ENCODE measurements at regions not wholly inside any gene's neighbourhood (a gene's known extent, or its start where the extent isn't known, plus 50 kb on each side); places are given as distances from the start of the nearest gene placed in this dataset.

DNA sequence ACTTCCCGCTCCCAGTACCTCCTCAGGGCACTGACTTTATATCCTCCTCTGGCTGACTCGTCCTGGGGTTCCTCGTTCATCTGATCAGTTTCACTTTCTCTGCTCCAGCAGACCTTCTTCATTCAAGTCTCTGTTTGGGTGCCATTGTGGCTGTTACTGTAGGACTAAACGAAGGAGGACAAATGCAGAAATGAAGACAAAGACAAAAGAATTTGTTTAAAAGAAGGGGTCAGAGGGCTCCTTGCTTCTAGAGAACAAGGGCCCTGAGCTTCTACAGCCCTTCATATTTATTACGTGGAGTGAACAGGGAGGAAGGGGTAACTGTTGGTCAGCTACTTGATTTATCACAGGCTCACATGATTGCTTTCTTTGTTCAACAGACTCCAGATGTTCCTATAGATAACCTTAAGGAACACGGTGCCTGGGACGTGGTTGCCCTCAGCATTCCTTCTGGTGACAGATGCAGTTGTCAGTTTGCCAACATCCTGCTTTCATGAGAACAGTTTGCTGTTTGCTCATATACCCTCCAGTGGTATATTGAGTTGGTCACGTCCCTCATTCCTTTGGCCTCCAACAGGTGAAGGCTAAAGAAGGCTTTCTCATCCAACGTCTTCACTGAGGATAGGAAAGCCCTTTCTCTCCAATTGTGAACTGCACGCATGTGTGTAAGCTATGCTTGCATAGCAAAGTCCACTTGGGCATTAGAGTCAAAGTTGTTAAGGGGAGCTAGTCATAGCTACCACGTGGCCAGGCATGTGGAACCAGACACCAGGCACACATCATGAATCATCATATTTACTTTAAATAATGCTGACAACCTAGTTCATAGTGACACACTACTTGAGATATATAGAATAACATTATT lies 69.1 kb upstream of the BTN3A2 start:
- no peak for DNase-seq

- no peak for DNase-seq
Observed at GRCh38 chr6:26296556-26296856, 68.5 kb upstream of the BTN3A2 start.

DNA sequence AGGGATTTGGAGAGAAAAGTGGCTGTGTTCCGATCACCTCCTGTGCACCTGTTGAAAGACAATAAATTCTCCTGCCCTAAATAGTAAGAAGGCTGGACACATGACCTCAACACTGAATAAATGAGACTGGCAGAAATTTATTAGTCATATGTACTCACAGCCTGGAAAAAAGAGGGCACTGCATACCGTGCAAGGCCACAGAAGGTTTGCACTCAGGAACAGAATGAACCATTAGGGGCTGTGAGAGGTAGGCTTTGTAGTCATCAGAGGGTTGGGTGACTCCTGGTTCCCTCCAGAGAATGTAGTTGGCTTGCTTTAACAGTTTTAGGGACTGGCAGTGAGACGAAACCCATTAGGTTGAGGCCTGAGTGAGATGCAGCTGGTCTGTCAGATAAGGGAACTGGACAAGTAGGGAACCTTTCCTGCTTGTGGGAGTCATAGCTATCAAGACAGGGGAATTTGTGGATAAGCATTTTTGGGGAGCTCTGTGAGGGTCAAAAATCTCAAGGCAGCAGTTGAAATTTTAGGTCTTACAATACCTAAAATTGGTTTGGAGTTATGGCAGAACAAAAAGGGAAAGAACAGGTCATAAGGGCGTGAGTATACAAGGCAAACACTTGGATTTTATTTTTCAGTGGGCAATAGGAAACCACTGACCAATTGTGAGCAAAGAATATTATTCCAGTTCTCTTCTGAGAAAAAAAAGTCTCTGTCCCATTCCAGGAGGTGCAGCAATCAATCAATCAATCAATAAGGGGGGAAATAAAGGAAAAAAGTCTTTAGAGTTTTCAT lies 67.9 kb upstream of the BTN3A2 start:
- DNase-seq = no peak

- no peak for DNase-seq
Observed at GRCh38 chr6:26299286-26300042, 65.5 kb upstream of the BTN3A2 start.

DNA sequence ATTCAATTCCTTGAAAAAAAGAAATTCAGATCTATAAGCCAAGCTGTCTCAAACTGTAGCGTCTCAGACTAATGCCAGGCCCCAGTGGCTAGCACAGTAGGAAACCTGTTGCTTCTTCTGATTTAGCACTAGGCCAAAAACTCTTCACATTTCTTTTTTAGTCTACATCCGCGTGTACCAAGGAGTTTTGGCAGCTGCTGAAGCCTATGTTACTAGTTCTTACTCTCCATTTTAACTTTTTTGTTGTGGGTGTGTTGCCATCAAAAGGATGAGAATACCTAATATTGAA lies 65.0 kb upstream of the BTN3A2 start:
- DNase-seq = no peak

- DNase-seq = no peak
Observed at GRCh38 chr6:26300359-26300758, 64.6 kb upstream of the BTN3A2 start.

DNA sequence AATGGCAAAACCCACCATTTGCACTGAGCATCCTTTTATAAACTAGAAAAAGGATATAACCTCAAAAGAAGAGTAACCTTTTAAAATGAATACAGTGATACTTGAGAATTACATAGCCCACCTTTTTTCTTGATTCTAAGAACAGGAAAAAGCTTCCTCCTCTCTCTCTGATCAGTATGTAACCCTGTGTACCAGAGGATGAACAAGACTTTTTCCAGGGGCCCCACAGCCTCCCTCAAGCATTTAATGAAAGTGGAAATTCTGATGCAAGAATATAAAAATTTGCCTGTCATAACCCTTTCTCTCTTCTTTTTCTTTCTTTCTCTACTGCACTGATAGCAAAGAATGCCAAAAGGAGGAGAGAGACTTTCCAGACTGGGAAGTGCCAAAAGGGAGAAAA lies 64.2 kb upstream of the BTN3A2 start:
- no peak for DNase-seq

- DNase-seq = no peak
Observed at GRCh38 chr6:26301638-26302037, 63.4 kb upstream of the BTN3A2 start.

DNA sequence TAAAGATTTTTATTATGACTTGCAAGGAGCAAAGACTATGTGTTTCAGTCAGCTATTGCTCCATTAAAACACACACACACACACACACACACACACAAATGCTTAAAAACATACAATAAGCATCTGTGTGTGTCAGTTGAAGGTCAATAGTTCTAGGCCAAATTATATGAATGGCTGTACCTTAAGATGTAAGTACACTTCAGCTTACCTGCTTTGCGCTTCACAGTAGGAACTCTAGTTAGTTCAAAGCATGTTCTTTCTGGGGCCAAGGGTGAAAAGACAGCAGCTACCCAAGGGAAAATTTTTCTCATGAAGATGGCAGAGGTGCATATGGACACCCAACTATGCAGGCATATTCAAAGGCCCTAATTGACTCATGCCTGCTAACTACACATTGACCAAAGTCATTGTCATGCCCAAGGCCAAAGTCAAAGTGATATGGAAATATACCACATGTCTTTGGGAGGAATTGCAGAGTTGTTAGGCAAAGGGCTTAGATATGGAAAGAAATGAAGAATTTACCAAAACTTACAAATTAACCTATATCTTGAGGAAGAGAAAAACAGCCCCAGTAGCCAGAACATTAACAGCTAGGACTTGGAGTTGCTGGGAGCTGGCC lies 61.9 kb upstream of the BTN3A2 start:
- no peak for DNase-seq

GRCh38 chr6:26304213-26304796 lies 60.7 kb upstream of the BTN3A2 start:
- DNase-seq = no peak

DNA sequence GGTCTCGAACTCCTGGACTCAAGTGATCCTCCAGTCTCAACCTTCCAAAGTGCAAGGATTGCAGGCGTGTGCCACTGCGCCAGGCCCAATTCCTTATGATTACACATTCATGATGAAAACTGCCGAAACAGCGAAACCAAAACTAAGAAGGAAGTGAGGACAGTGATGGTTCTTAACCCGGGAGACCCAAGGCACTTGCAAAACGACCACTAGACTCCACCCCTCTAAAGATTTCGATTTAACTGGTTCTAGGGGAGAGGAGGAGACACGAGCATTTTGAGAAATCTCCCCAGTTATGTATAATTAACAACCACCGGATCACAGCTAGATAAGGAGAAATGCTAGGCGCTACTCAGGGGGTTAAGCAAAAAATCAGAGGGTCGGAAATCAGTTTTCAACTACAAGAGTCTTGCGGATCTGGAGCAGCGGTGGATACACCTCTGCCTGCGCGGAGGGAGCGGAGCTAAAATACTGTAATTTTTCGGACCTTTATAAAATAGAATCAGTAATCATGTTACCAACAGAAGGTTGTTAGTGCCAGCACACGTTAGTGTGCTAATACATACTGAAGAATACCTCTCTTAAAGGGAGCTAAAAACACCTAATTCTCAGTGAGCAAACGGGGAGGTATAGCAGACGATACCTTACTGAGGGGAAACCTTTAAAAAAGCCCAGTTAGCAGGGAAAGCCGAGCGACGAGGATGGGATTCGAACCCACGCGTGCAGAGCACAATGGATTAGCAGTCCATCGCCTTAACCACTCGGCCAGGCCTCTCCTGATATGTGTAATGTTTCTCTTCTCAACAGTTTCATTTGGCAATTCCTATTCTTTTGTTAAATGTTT lies 60.0 kb upstream of the BTN3A2 start:
- DNase-seq = no peak

DNA sequence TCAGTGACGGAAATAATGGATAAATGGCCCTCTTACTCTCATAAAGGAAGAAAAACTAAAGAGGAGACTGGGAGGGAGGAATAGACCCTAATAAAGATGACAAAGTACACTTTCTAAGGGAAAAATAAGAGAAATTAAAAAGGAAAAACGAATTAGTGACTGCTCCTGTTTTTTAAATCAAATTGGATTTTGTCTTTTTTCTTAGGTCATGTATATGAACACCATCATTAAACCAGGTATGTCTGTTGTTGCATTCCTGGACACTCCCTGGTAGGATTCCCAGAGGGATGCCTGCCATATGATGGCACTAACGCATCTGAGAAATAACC lies 59.4 kb upstream of the BTN3A2 start:
- no peak for DNase-seq

DNA sequence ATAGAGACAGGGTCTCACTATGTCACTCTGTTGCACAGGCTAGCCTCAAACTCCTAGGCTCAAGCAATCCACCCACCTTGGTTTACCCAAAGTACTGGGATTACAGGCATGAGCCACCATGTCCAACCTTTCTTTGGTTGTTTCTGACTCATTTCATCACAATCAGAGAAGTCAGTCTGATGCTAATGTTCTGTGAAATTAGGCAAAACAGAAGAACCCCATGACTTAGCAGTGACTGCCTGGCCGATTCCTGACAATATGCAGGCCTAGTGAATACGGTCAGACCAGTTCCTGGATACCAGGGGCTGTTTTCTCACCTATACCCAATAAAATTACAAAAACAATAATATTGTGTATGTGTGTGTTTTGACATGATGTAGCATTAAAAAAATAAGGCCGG lies 58.8 kb upstream of the BTN3A2 start:
- DNase-seq = no peak

GRCh38 chr6:26307850-26308249 lies 57.1 kb upstream of the BTN3A2 start:
- no peak for DNase-seq

DNA sequence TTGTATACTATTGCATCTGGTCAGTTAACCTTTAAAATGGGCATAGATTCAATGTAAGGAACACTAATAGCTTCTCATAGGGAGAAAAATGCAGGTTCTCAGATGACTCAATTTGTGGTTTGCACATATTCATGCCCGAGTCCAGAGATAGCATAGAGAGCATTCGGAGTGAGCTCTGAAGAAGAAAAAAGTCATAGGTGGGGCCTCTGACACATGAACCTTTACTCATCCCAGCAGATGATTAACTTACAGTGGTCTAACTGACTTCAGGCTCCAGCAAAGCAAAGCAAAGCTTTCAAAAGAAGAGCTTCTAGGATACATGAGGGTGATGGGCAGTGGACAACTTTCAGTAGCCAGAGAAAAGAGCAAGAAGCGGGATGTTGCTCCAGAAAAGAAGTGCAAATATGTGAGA lies 55.3 kb upstream of the BTN3A2 start:
- DNase-seq = no peak

DNA sequence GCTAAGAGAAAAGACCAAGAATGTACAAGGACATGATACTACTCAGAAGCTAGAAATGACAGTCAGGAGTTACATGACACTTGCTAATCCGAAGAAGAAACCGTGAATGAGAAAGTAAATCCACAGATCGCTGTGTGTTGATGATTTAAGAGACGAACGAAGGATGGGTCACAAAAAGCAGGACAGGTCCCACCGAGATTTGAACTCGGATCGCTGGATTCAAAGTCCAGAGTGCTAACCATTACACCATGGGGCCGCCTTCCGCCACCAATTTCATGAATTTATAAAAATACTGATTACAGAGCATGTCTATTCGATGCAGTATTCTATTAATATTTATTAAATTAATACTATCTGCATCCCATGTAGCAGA lies 54.0 kb upstream of the BTN3A2 start:
- DNase-seq = no peak

DNA sequence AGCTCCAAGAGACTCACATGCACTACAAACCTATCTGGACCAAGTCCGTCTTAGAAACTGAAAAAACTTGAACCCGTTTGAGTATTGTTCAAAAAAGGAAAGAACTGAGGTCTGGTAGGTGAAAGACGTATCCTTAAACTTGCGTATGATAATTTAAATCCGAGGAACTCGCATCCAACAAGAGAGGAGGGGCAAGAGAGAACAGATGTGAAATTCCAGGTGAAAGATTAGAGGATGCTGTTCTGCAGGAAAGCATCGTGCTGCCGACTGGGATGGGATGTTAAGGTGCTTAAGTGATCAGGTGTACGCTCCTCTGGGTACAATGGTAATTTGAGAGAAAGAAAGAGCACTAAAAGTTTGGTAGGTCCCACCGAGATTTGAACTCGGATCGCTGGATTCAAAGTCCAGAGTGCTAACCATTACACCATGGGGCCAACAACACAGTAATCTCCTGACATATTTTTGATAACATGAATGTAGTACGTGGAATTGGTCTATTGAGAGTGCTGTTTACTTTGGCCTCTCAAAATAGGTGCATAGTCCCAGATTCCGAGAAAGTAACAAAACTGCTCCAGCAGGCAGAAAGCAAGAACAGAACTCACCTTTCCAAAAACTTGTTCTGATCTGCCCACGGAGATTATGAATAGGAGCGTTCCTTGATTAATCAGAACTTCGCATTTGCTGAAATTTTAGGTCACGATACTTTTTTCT lies 53.5 kb upstream of the BTN3A2 start:
- DNase-seq = no peak

DNA sequence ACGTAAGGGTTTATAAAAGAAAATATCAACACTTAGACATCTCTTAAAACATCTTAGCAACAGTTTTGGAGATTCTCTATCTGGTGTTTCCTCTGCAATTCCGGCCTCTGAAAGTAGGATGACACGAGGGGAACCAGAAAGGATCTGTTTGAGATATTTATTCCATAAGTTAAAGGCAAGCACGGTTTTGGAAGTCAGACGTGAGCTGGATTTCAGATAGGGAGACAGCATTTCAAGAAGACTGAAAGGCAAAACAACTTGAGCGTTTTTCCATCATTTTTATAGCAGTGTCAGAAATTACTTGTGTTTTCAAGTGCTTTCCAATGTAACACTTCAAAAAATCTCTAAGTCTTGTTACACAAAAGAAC lies 52.9 kb upstream of the BTN3A2 start:
- no peak for DNase-seq

DNA sequence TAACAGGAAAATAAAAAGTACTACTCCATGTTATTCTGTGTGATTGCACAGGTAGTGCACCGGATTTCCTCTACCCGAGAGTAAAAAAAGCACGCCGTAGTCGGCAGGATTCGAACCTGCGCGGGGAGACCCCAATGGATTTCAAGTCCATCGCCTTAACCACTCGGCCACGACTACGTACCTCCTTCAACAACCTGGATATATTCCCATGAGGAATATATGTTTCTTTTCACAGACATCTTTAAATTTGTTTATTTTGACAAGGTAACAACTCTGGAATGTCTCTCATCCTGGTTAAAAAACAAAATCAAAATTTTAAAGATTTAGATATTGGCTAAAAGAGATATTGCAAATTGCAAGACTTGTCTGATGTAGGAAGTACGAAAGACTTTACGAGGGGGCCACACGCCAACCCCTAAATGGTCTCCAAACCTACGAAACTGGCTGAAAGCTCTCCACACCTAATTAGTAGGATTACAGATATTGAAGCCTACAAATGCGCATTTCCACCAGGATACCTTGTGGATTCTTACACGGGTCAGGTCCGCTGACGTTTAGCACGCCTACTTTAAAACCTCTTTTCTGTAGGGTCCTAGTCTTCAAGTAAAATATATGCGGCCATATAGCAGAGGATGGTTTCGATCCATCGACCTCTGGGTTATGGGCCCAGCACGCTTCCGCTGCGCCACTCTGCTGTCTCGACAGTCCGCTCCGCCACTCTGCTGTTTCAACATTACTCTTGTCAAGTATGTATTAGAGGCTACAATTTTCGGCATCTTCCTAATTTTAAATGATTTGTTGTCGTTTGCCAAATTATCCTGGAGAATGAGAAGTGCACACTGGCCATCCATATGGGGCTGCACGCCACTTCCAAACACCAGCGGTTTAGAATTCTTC lies 52.2 kb upstream of the BTN3A2 start:
- DNase-seq = peak; percentile 48
